ENCODE measurements at regions not wholly inside any gene's neighbourhood (a gene's known extent, or its start where the extent isn't known, plus 50 kb on each side); places are given as distances from the start of the nearest gene placed in this dataset.

DNA sequence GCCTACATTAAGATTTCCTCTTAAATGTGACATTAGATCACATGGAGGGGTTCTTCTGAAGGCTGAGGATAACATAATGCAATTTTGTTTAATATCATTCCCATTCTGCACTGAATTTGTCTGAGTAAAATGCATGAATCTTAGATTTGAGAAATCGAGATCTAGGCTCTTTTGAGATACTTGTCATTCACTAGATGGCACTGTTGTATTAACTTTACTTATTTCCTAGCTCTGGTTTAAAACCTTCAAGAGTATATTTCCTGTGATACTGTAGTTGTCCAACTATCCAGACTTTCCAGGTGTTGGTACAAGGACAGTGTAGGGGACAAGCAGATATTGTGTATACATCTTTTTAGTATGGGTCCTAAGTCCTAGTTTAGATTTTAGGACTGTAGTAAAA is 91.7 kb upstream of the SEL1L start:
- no peaks in the 10 kb centered on the region for H3K9me3 ChIP-seq (ENCODE audit: low read depth)
- no peaks in the 10 kb centered on the region for H4K20me1 ChIP-seq (ENCODE audit: insufficient read depth)
- no peaks in the 10 kb centered on the region for H3K9me2 ChIP-seq (ENCODE audit: insufficient read depth)
- H3K27me3 ChIP-seq (replicated peaks; ENCODE audit: insufficient read depth), result no peaks in the 10 kb centered on the region
- H3K79me2 ChIP-seq (ENCODE audit: insufficient read depth), result no peaks in the 10 kb centered on the region
- TF ChIP-seq EZH2 (IDR thresholded peaks at IDR 0.05; ENCODE audit: insufficient read depth, poor library complexity, severe bottlenecking) (no peak), EZH2phosphoT487 (IDR thresholded peaks at IDR 0.05; ENCODE audit: insufficient read depth, low read depth) (no peak)
- no peak overlapping the region for H3K9ac ChIP-seq
- no peaks in the 10 kb centered on the region for H3K36me3 ChIP-seq (ENCODE audit: low read depth)
- H3K4me2 ChIP-seq (ENCODE audit: unreplicated experiment), result no peak overlapping the region
- H2AFZ ChIP-seq, result no peak overlapping the region
- no peak overlapping the region for H3K4me3 ChIP-seq
- no peaks in the 10 kb centered on the region for H3F3A ChIP-seq (ENCODE audit: insufficient read depth)
- peak; percentile 42 for DNase-seq
- in situ Hi-C loops (cut with MboI), result no loop called here
- 2 to 10% methylated on average over 1 of the region's 1 CpG for WGBS, 2 experiments (ENCODE audit: low coverage in 1 of 2, low lambda C conversion rate in 2 of 2, missing lambda C conversion rate in 2 of 2)
- H3K4me1 ChIP-seq (ENCODE audit: insufficient read depth), result no peaks in the 10 kb centered on the region
- no peak overlapping the region for H3K27ac ChIP-seq

DNA sequence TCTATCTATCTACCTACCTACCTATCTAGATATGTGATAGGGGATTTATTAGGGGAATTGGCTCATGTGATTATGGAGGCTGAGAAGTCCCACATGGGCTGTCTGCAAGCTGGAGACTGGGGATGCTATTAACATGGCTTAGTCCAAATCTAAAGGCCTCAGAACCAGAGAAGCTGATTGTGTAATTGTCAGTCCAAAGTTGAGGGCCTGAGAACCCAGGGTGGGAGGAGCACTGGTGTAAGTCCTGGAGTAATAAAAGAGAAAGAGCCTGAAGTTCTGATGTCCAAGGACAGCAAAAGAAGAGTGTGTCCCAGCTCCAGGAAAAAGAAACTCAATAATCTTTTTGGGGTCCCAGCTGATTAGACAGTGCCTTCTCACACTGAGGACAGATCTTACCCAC is 98.5 kb upstream of the SEL1L start:
- no peaks in the 10 kb centered on the region for H3K9me3 ChIP-seq (ENCODE audit: low read depth)
- H3K9ac ChIP-seq, result no peak overlapping the region
- no peaks in the 10 kb centered on the region for H4K20me1 ChIP-seq (ENCODE audit: insufficient read depth)
- no peak for TF ChIP-seq EZH2phosphoT487 (IDR thresholded peaks at IDR 0.05; ENCODE audit: insufficient read depth, low read depth)
- no peak for TF ChIP-seq EZH2 (IDR thresholded peaks at IDR 0.05; ENCODE audit: insufficient read depth, poor library complexity, severe bottlenecking)
- in situ Hi-C loops (cut with MboI), result no loop called here
- no peaks in the 10 kb centered on the region for H3K9me2 ChIP-seq (ENCODE audit: insufficient read depth)
- no peaks in the 10 kb centered on the region for H3K4me1 ChIP-seq (ENCODE audit: insufficient read depth)
- no peak for DNase-seq
- H2AFZ ChIP-seq, result no peak overlapping the region
- H3F3A ChIP-seq (ENCODE audit: insufficient read depth), result no peaks in the 10 kb centered on the region
- H3K27ac ChIP-seq, result no peak overlapping the region
- H3K4me3 ChIP-seq, result no peak overlapping the region
- H3K27me3 ChIP-seq (replicated peaks; ENCODE audit: insufficient read depth), result no peaks in the 10 kb centered on the region
- H3K36me3 ChIP-seq (ENCODE audit: low read depth), result no peaks in the 10 kb centered on the region
- H3K79me2 ChIP-seq (ENCODE audit: insufficient read depth), result no peaks in the 10 kb centered on the region
- H3K4me2 ChIP-seq (ENCODE audit: unreplicated experiment), result no peak overlapping the region

DNA sequence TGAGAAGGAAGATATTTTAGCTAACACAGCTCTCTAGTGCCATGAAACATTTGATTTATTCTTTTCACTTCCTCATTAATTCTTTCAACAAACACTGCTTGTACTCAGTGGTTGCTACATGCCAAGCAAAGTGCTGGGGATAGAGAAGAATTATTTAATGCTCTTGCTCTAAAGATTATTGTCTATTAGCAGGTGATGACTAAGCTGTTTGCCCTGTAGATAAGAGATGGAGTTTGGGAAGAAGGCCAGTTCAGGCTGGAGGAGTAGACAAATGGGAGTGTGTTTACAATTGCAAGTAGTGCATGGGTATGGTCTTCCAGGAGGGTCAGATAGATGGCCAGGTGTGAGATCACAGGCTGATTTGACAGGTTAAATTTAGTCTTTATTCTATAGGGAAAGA is 99.8 kb upstream of the SEL1L start:
- Histone ChIP-seq H3K4me1 (ENCODE audit: insufficient read depth) (no peaks in the 10 kb centered on the region), H3K27ac (no peak overlapping the region), H3K9ac (no peak overlapping the region), H3K27me3 (replicated peaks; ENCODE audit: insufficient read depth) (no peaks in the 10 kb centered on the region), H3K9me2 (ENCODE audit: insufficient read depth) (no peaks in the 10 kb centered on the region), H3K4me2 (ENCODE audit: unreplicated experiment) (no peak overlapping the region), H2AFZ (no peak overlapping the region), H3K4me3 (no peak overlapping the region), H3K9me3 (ENCODE audit: low read depth) (no peaks in the 10 kb centered on the region), H3F3A (ENCODE audit: insufficient read depth) (no peaks in the 10 kb centered on the region), H4K20me1 (ENCODE audit: insufficient read depth) (no peaks in the 10 kb centered on the region), H3K79me2 (ENCODE audit: insufficient read depth) (no peaks in the 10 kb centered on the region), H3K36me3 (ENCODE audit: low read depth) (no peaks in the 10 kb centered on the region)
- no peak for DNase-seq
- in situ Hi-C loops (cut with MboI), result no loop called here
- TF ChIP-seq EZH2phosphoT487 (IDR thresholded peaks at IDR 0.05; ENCODE audit: insufficient read depth, low read depth) (no peak), EZH2 (IDR thresholded peaks at IDR 0.05; ENCODE audit: insufficient read depth, poor library complexity, severe bottlenecking) (no peak)

DNA sequence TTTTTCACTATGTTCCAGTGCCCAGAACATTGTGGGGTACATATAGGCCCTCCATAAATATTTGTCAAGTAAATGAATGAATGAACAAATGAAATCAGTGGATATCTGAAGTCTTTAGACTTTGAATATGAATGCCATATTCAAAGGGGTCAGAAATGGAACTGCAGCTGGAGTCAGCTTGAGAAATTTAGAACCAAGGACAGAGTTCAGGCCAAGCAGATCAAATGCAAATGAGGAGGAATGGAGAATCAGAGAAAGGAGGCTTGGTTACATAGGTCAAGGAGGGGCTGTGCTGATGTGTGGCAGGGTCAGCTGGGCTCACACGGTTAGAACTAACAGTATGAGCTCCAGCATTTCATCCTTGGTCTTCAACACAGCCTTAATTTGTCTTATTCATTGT is 104.0 kb upstream of the SEL1L start:
- in situ Hi-C loops (cut with MboI), result no loop called here
- Histone ChIP-seq H3F3A (ENCODE audit: insufficient read depth) (no peaks in the 10 kb centered on the region), H3K9ac (no peak overlapping the region), H3K9me2 (ENCODE audit: insufficient read depth) (no peaks in the 10 kb centered on the region), H3K4me3 (no peak overlapping the region), H3K27ac (no peak overlapping the region), H3K4me2 (ENCODE audit: unreplicated experiment) (no peak overlapping the region), H4K20me1 (ENCODE audit: insufficient read depth) (no peaks in the 10 kb centered on the region), H2AFZ (no peak overlapping the region), H3K4me1 (ENCODE audit: insufficient read depth) (no peaks in the 10 kb centered on the region), H3K9me3 (ENCODE audit: low read depth) (no peaks in the 10 kb centered on the region), H3K27me3 (replicated peaks; ENCODE audit: insufficient read depth) (no peaks in the 10 kb centered on the region), H3K79me2 (ENCODE audit: insufficient read depth) (no peaks in the 10 kb centered on the region), H3K36me3 (ENCODE audit: low read depth) (no peaks in the 10 kb centered on the region)
- 0 to 12% methylated on average over 1 of the region's 1 CpG for WGBS, 2 experiments (ENCODE audit: low coverage in 1 of 2, low lambda C conversion rate in 2 of 2, missing lambda C conversion rate in 2 of 2)
- DNase-seq, result no peak
- TF ChIP-seq EZH2phosphoT487 (IDR thresholded peaks at IDR 0.05; ENCODE audit: insufficient read depth, low read depth) (no peak), EZH2 (IDR thresholded peaks at IDR 0.05; ENCODE audit: insufficient read depth, poor library complexity, severe bottlenecking) (no peak)

DNA sequence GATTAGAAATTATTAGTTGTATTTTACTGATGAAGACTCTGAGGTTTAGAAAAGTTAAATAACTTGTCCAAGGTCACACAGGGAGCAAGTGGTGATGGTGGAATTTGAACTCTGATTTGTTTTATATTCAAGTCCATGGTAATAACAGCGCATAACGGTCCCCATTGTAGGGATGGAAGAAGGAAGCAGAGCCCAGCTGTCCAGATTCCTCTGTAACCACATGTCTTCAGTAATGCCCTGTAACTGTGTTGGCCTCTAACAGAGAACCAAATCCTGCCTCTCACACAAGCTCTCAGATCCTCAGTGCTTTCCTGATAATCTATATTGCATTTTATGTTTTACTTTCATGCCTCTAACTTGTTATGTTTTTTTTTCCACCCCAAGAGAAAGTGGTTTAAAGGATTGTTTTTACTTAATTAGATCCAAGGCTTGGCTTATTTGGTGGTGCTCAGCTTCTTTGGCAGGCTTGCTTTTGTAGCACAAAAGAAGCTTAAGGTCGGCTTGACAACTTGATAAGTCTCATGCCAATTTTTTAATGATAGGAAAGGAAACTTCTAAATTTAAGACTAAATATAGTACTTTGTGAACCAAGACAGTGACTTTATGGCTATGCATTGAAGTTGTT is 105.1 kb upstream of the SEL1L start:
- 29 to 31% methylated on average over 3 of the region's 3 CpGs for whole genome bisulfite sequencing, 2 experiments (ENCODE audit: low coverage in 1 of 2, low lambda C conversion rate in 2 of 2, missing lambda C conversion rate in 2 of 2)
- H3K36me3 ChIP-seq (ENCODE audit: low read depth), result no peaks in the 10 kb centered on the region
- no peaks in the 10 kb centered on the region for H3F3A ChIP-seq (ENCODE audit: insufficient read depth)
- H3K9me2 ChIP-seq (ENCODE audit: insufficient read depth), result no peaks in the 10 kb centered on the region
- H3K9me3 ChIP-seq (ENCODE audit: low read depth), result no peaks in the 10 kb centered on the region
- no peak overlapping the region for H3K27ac ChIP-seq
- in situ Hi-C loops (cut with MboI), result no loop called here
- no peaks in the 10 kb centered on the region for H3K27me3 ChIP-seq (replicated peaks; ENCODE audit: insufficient read depth)
- no peaks in the 10 kb centered on the region for H3K79me2 ChIP-seq (ENCODE audit: insufficient read depth)
- no peaks in the 10 kb centered on the region for H4K20me1 ChIP-seq (ENCODE audit: insufficient read depth)
- TF ChIP-seq EZH2 (IDR thresholded peaks at IDR 0.05; ENCODE audit: insufficient read depth, poor library complexity, severe bottlenecking), result no peak
- no peak for TF ChIP-seq EZH2phosphoT487 (IDR thresholded peaks at IDR 0.05; ENCODE audit: insufficient read depth, low read depth)
- no peaks in the 10 kb centered on the region for H3K4me1 ChIP-seq (ENCODE audit: insufficient read depth)
- no peak overlapping the region for H3K9ac ChIP-seq
- no peak overlapping the region for H3K4me2 ChIP-seq (ENCODE audit: unreplicated experiment)
- no peak overlapping the region for H3K4me3 ChIP-seq
- DNase-seq, result no peak
- no peak overlapping the region for H2AFZ ChIP-seq
